NCI-H128 (cell line): ENCODE measurements at regions not wholly inside any gene's neighbourhood (a gene's known extent, or its start where the extent isn't known, plus 50 kb on each side); places are given as distances from the start of the nearest gene placed in this dataset.
"Not testable (repeated sequence)": the region's sequence is repeated elsewhere in the genome, so short reads cannot be mapped to it uniquely, and the experiment has no call there.

Source experiments
- DNase-seq: peaks from one replicate; lab custom pipeline; 2025; ENCODE audit not compliant: unreplicated experiment; lab: John Stamatoyannopoulos, UW

DNA sequence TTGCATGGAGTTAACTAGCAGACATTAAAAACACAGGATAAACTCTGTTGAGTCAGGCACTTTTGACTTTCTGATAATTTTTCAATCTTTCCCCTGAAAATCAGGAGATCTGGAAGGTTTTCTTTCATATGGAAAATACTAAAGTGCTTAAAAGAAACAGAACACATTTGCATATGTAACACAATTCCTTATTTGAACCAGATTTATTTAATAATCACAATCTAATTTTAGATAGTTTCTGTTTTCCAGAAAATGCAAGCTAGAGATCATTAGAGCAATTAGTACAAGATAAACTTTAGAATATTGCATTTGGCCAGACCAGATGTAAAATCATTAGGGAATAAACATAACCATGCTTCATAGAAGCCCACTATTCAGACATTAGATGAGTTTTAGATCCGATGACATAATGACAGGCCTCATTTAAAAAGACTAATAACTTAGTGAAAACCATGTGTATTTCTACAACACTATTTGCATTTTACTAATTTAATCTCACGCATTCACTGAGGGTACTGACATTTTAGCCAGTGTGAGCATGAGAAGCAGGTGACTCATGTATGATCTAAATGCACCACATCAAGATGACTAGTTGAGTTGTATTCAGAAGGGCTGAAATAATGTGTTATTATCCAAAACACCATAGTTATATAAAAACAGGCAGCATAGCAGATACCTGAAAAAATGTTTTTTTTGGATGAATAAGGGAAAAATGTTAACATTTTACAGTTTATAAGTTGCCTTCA, 611.5 kb downstream of the LTN1 start:
- DNase-seq = not testable (repeated sequence)

DNA sequence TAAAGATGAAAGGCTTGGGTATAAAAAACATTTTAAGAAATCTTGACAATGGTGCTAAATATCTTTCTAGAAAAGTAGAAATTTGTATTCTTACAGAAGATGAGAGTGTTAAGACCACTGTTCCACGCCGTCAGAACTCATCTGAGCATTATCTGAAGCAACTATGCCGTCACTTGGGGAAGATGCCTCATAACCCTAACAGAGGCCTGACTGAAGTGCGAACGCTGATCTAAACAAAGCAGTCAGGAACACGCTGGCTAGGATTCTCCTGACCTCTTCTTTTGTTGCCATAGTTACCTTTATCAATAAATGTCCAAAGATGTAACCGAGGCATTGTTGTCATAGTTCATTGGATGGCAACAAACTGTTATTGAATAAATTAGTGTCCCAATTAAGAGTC, 612.4 kb downstream of the LTN1 start:
- DNase-seq = no peak

DNA sequence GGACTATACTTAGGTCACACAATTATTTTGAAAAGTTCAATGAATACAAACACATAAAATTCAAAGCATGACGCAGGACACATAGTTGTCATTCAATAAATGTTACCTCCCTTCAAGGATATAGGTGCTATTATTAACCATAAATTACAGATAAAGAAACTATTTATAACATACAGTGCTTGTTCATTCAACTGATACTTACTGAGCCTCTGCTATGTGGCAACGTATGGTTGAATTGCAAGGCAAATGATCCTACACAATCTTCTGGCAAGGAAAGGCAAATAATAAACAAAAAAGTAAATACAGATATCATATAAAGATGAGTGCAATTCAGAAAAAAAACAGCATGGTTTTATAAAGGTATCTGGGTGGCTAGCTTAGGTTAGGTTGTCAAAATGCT, 614.7 kb downstream of the LTN1 start:
- DNase-seq = no peak

DNA sequence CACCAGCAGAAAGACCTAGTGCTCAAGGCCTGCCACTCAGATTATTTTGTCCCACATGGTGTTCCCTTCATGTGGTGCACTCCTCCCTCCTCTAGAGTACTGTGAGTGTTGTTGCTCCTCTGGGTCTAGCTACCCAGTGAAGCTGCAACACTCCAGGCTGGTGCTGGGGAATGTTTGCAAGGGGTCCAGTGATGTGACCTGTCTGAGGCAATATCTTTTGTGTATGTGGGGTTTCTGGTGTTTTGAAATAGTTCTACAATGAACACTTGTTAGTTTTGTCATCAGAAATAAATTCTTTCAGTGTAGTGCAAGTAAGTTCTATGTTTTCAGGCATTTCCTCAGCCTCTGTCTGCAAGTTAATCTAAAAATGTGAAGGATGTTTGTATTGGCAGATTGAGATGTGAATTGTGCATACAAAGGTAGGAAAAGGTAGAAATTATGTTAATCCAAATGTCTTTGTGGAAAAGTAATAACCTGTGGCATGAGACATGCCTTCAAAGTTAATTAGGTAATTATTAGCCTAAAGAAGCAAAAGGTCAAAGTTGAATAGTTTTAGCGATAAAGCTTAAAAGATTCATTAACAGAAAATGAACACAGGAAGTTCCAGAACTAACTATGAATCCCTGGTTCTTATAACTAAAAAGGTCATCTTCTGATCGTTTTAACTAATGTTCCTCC, 616.8 kb downstream of the LTN1 start:
- no peak for DNase-seq

DNA sequence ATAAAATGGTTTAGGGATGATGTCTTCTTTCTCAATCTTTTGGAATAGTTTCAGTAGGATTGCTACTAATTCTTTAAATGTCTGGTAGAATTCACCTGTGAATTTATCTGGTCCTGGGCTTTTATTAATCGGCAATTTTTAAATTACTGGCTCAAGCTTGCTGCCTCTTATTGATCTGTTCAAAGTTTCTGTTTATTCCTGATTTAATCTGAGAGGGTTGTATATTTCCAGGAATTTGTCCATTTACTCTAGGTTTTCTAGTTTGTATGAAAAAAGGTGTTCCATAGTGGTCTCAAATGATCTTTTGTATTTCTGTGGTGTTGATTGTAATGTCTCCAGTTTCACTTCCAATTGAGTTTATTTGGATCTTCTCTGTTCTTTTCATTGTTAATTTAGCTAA, 617.8 kb downstream of the LTN1 start:
- no peak for DNase-seq

GRCh38 chr21:28371713-28372112, 621.0 kb downstream of the LTN1 start:
- no peak for DNase-seq

- no peak for DNase-seq
Observed at GRCh38 chr21:28359300-28359699, 633.4 kb downstream of the LTN1 start.

GRCh38 chr21:28358702-28359101, 634.0 kb downstream of the LTN1 start:
- no peak for DNase-seq

DNA sequence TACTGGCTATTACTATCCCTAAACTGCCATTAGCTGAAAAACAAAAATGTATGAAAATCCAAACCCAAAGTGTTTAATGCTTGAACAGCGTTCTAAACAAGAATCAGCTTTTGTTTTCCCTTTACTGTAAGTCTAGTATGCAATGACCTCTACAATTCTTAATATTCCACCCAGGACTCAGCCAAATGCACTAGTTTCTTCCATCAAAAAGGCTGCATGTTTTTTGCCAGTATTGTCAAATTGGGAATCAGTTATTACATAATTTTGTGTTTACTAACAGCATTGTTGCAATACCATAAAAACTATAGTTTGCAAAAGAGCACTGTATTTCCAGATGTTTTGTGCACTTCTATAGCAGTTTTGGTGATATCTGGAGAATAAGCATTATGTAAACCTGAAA, 634.5 kb downstream of the LTN1 start:
- no peak for DNase-seq

DNA sequence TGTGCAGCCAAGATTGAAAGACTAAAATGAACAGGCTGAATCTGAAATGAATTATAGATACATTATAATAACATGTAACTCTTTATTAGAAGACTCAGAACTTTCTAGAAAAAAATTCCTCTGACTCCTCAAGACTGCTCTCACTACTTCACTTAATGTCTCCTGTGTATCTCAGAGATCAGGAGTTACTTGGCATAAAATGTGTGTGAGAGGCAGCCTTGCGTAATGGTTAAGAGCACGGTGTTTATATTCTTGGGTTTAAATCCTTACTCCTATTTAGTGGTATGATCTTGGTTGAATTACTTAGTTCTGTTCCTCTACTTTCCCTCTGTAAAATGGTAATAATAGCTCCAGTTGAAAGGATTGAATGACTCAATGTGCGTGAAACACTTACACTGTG, 634.9 kb downstream of the LTN1 start:
- no peak for DNase-seq

DNA sequence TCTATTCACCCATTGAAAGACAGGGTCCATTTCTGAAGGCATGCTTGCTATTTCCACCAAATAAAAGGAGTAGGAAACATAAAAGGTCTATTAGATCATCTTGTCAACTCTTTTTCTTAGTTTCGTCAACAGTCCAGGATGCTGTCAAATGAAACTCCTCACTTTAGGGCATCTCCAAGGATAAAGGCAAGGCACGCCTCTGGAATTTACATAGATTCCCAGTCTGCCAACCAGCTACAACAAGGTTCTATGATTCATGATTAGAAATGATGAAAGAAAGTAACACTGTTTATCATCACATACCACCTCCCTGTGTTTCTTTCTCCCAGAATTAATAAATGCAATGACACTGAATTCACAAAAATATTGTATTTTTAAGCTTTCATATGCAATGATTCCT, 636.3 kb downstream of the LTN1 start:
- no peak for DNase-seq

DNA sequence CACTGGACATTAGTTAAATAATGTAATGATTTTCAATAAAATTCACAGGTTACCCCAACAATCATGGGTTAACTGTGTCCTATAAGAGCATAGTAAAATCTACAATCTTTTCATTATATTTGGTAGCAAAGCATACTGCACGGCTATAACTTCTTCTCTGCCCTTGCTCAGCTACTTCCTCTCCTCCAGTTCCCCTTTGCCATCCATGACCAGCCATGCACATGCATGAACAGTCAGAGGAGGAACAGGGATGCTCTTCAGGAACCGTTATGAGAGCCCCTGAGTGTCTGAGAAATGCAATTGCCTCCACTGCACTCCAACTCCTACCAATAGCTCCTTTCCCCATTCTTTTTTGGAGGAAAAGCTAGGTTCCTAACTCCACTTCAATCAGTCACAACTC, 646.7 kb downstream of the LTN1 start:
- no peak for DNase-seq

- DNase-seq = no peak
Observed at GRCh38 chr21:28344985-28345384, 647.7 kb downstream of the LTN1 start.

- DNase-seq = no peak
Observed at GRCh38 chr21:28342212-28342810, 650.4 kb downstream of the LTN1 start.

DNA sequence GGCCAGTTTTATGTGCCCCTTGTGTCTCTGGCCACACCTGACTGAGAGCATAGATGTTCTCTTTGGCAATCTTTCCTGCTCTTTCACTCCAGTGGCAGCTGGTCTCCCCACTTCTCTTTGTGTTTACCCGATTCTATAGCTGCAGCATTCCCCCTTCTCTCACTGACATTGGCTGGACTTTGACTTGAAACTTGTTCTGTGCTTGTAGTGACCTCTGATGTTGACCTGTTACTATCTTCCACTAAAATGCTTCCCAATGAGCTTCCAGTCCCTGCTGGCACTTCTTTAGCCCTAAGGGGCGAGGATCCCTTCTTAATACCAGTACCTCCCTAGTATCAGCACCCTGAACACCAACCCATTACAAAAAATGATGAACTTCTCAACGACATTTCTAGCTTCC, 653.3 kb downstream of the LTN1 start:
- no peak for DNase-seq

DNA sequence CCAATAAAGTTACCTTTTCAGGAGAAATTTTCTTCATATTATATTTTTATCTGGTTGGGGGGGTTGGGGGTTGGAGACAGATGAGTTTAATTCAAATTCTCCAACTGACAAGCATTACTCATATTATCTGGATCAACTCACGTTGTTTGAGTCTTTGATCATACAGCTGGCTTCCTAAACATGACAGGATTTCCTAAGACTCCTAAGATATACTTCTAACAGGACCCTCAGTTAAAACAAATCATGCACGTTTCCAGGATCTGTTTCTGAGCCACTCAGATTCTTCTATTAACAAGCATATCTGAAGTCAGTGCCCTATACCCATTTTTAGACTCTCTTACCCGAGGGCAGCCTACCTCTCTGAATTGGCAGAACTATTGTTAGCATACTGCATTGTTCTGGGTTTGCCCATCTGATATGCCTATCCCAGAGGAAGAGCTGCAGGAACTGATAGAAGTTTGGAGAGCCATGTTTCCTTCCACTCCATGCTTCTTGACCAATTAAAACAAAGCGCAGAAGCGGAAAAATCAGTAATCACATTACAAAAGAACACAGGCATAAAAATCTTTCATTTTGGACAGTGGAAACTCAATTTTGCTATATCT, 653.9 kb downstream of the LTN1 start:
- DNase-seq = no peak

GRCh38 chr21:28337315-28337714, 655.4 kb downstream of the LTN1 start:
- no peak for DNase-seq

DNA sequence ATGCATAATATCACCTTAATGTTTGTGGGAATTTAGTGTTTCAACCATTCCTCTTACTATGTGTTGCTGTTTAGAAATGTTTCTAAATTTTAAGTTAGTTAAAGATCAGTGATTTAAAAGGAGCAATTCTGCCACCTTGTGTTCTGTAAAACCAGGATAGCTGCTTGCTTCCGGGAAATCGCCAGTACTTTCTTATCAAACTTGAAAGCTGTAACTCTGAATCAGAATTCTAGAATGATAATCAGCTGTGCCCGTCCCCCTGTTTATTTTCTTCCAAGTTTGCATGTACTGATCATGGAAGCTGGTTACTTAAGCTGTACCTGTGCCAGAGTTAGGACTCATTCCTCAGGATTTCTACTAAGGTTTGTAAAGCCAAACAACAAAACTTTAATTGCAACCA, 656.4 kb downstream of the LTN1 start:
- DNase-seq = no peak

DNA sequence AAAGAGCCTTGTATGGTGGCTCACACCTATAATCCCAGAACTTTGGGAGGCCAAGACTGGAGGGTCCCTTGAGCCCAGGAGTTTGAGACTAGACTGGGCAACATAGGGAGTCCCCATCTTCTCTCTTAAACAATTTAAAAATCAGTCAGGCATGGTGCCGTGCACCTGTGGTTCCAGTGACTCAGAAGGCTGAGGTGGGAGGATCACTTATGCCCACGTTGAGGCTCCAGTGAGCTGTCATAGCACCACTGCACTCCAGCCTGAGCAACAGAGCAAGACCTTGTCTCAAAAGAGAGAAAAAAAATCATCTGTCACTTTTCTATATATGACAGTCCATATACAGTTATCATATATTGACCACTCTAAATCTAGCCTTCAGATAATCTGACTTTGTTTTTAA, 658.3 kb downstream of the LTN1 start:
- no peak for DNase-seq

- DNase-seq = no peak
Observed at GRCh38 chr21:28333578-28334075, 659.0 kb downstream of the LTN1 start.

- no peak for DNase-seq
Observed at GRCh38 chr21:28332796-28333195, 659.9 kb downstream of the LTN1 start.

DNA sequence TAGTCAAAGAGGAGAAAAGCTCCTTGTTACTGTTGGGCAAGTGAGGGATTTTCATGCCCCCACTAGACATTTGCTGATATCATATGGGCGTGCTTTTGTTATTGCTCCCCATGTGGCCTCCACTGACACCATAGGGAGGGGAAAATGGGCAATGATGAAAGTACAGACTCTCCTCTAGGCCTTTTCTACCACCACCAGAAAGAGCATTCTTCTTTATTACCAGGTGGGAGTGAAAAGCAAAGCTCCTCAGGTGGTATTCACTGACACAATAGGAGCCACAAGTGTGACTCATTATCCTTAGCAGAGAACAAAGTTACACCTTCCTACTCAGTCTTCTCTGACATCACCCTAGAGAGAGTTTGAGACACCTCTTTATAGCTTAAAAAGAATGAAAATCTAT, 667.1 kb downstream of the LTN1 start:
- DNase-seq = no peak
